ENCODE measurements at regions not wholly inside any gene's neighbourhood (a gene's known extent, or its start where the extent isn't known, plus 50 kb on each side); places are given as distances from the start of the nearest gene placed in this dataset.
"Not testable (repeated sequence)": the region's sequence is repeated elsewhere in the genome, so short reads cannot be mapped to it uniquely, and the experiment has no call there.

GRCh38 chr10:37474645-37475044 lies 349.2 kb downstream of the ANKRD30A start:
- FAIRE-seq = no peak
- no peak for DNase-seq (ENCODE audit: insufficient read length, low spot score)
- no peak for TF ChIP-seq CTCF (IDR thresholded peaks at IDR 0.05; ENCODE audit: insufficient read depth, missing control alignments)

- FAIRE-seq (no peak), DNase-seq (ENCODE audit: insufficient read length, low spot score) (no peak)
- no peak for TF ChIP-seq CTCF (IDR thresholded peaks at IDR 0.05; ENCODE audit: insufficient read depth, missing control alignments)
Measured at GRCh38 chr10:37473906-37474305, 348.5 kb downstream of the ANKRD30A start.

- DNase-seq (ENCODE audit: insufficient read length, low spot score) (no peak), FAIRE-seq (no peak)
- TF ChIP-seq CTCF (IDR thresholded peaks at IDR 0.05; ENCODE audit: insufficient read depth, missing control alignments) = no peak
Measured at GRCh38 chr10:37467246-37467645, 341.8 kb downstream of the ANKRD30A start.

- no peak for FAIRE-seq
- TF ChIP-seq CTCF (IDR thresholded peaks at IDR 0.05; ENCODE audit: insufficient read depth, missing control alignments) = no peak
- DNase-seq (ENCODE audit: insufficient read length, low spot score) = no peak
Measured at GRCh38 chr10:37456456-37456855, 331.1 kb downstream of the ANKRD30A start.

GRCh38 chr10:37448161-37448560 lies 322.8 kb downstream of the ANKRD30A start:
- DNase-seq (ENCODE audit: insufficient read length, low spot score) (no peak), FAIRE-seq (no peak)
- no peak for TF ChIP-seq CTCF (IDR thresholded peaks at IDR 0.05; ENCODE audit: insufficient read depth, missing control alignments)

- TF ChIP-seq CTCF (IDR thresholded peaks at IDR 0.05; ENCODE audit: insufficient read depth, missing control alignments) = no peak
- DNase-seq (ENCODE audit: insufficient read length, low spot score) = no peak
- no peak for FAIRE-seq
Measured at GRCh38 chr10:37442882-37443281, 317.5 kb downstream of the ANKRD30A start.

- not testable (repeated sequence) for FAIRE-seq
Measured at GRCh38 chr10:37441224-37441623, 315.8 kb downstream of the ANKRD30A start.

GRCh38 chr10:37439826-37440225 lies 314.4 kb downstream of the ANKRD30A start:
- no peak for DNase-seq (ENCODE audit: insufficient read length, low spot score)
- TF ChIP-seq CTCF (IDR thresholded peaks at IDR 0.05; ENCODE audit: insufficient read depth, missing control alignments) = no peak
- no peak for FAIRE-seq

More at GRCh38 chr10:37441224-37441623, 315.8 kb downstream of the ANKRD30A start:
- not testable (repeated sequence) for DNase-seq (ENCODE audit: insufficient read length, low spot score)

Measured in D721Med (cell line).